Endothelial cell of umbilical vein (primary cell): ENCODE measurements at regions not wholly inside any gene's neighbourhood (a gene's known extent, or its start where the extent isn't known, plus 50 kb on each side); places are given as distances from the start of the nearest gene placed in this dataset.

Experiments
- BruUV-seq: library from RNA; stranded (reverse); fragments of 400-500 nt; replicated peaks from 2 replicates; lab custom pipeline; 2021; lab: Mats Ljungman, UMichigan
- CTCF ChIA-PET: fragments of 300-600, 350-600 bp; sonication (Branson Sonifier 250); formaldehyde crosslinking; loops from one replicate; lab custom pipeline; 2021; ENCODE audit warnings: antibody characterized with exemption, inconsistent platforms; lab: Charles Lee
- POLR2A ChIA-PET: fragments of 300-600, 350-600 bp; sonication (Branson Sonifier 250); formaldehyde crosslinking; loops from one replicate; lab custom pipeline; 2021; ENCODE audit warnings: antibody characterized with exemption, inconsistent platforms; lab: Charles Lee
- DNase-seq: peaks from one replicate; pipeline ENCODE4 v3.0.0-alpha.2; 2011; ENCODE audit warnings: low read depth, low spot score
- FAIRE-seq: peaks from 2 replicates; lab custom pipeline; 2011; peaks lifted over from hg19 to GRCh38; lab: Jason Lieb, UNC
- H2AFZ ChIP-seq: 2 replicates; pipeline ENCODE4 v1.6.0; 2012; ENCODE audit warnings: low read depth, low read length, control low read depth, inconsistent platforms
- H3K27ac ChIP-seq: 2 replicates; pipeline ENCODE4 v1.5.1; 2011; ENCODE audit warnings: low read depth, mild to moderate bottlenecking, control low read depth, low read length, moderate library complexity; ENCODE audit not compliant: insufficient read depth
- H3K27me3 ChIP-seq, 2 experiments: 2 replicates each; pipeline versions ENCODE4 v1.6.0 to v1.6.1; 2011; ENCODE audit warnings: low read length in 2 of 2, mixed read lengths in 1 of 2; ENCODE audit not compliant: control insufficient read depth in 2 of 2, insufficient read depth in 2 of 2
- H3K36me3 ChIP-seq, 2 experiments: 2 replicates in 1 of 2; 3 replicates in 1 of 2; pipeline ENCODE4 v1.5.1; 2011; ENCODE audit warnings: low read length in 2 of 2, mild to moderate bottlenecking in 1 of 2, moderate library complexity in 1 of 2; ENCODE audit not compliant: control insufficient read depth in 2 of 2, insufficient read depth in 2 of 2; ENCODE audit errors: extremely low read depth in 1 of 2
- H3K4me1 ChIP-seq: 3 replicates; pipeline ENCODE4 v1.5.1; 2011; ENCODE audit warnings: mild to moderate bottlenecking, low read length; ENCODE audit not compliant: control insufficient read depth, insufficient read depth; ENCODE audit errors: extremely low read depth
- H3K4me2 ChIP-seq: 2 replicates; pipeline ENCODE4 v1.6.1; 2011; ENCODE audit warnings: low read length, control low read depth, mixed read lengths; ENCODE audit not compliant: insufficient read depth
- H3K4me3 ChIP-seq, 3 experiments: fragments of 200-600 bp in 1 of 3; sonication (generic), shearing (Covaris generic) in 1 of 3; replicated peaks in 1 of 3; 2 replicates each; pipeline ENCODE4 v1.5.1; 2011 to 2016; ENCODE audit warnings: control low read depth in 3 of 3, low read length in 3 of 3, mild to moderate bottlenecking in 2 of 3, inconsistent platforms in 1 of 3, low read depth in 1 of 3, moderate library complexity in 1 of 3; ENCODE audit not compliant: insufficient read depth in 1 of 3
- H3K79me2 ChIP-seq: 2 replicates; pipeline ENCODE4 v1.6.0; 2012; ENCODE audit warnings: low read length, inconsistent platforms; ENCODE audit not compliant: control insufficient read depth, insufficient read depth
- H3K9ac ChIP-seq: replicated peaks from 2 replicates; pipeline ENCODE3; 2011; ENCODE audit warnings: low read length, control low read depth; ENCODE audit not compliant: insufficient read depth; ENCODE audit errors: extremely low read depth
- H3K9me1 ChIP-seq: replicated peaks from 3 replicates; pipeline ENCODE4 v1.6.0; 2011; ENCODE audit warnings: mild to moderate bottlenecking, low read length; ENCODE audit not compliant: control insufficient read depth, insufficient read depth; ENCODE audit errors: extremely low read depth
- H3K9me3 ChIP-seq: replicated peaks from 2 replicates; pipeline ENCODE4 v1.5.1; 2012; ENCODE audit warnings: low read length, inconsistent platforms; ENCODE audit not compliant: control insufficient read depth, insufficient read depth
- H4K20me1 ChIP-seq: replicated peaks from 2 replicates; pipeline ENCODE3; 2011; ENCODE audit warnings: mild to moderate bottlenecking, low read length; ENCODE audit not compliant: control insufficient read depth, insufficient read depth; ENCODE audit errors: extremely low read depth
- EZH2 ChIP-seq: IDR thresholded peaks from 2 replicates; pipeline ENCODE4 v1.6.1; 2012; ENCODE audit warnings: borderline replicate concordance, low read depth, mild to moderate bottlenecking, moderate library complexity, low read length, inconsistent platforms; ENCODE audit not compliant: severe bottlenecking
- FOS ChIP-seq: IDR thresholded peaks from 2 replicates; pipeline ENCODE4 v1.6.1; 2011; ENCODE audit warnings: mild to moderate bottlenecking, low read length, moderate library complexity, borderline replicate concordance; ENCODE audit not compliant: insufficient read depth
- GATA2 ChIP-seq: IDR thresholded peaks from 2 replicates; pipeline ENCODE4 v1.7.0; 2011; ENCODE audit warnings: low read depth, mild to moderate bottlenecking, moderate library complexity, mixed read lengths, low read length; ENCODE audit not compliant: insufficient read length, insufficient read depth
- JUN ChIP-seq: IDR thresholded peaks from 2 replicates; pipeline ENCODE4 v1.6.1; 2011; ENCODE audit warnings: borderline replicate concordance, low read depth; ENCODE audit not compliant: insufficient read length, insufficient read depth
- MYC ChIP-seq: IDR thresholded peaks from one replicate; pipeline ENCODE4 v1.6.1; 2011; ENCODE audit warnings: mild to moderate bottlenecking, low read depth, low read length
- POLR2A ChIP-seq: IDR thresholded peaks from 2 replicates; pipeline ENCODE4 v1.6.1; 2012; ENCODE audit warnings: low read depth, mild to moderate bottlenecking, control low read depth, low read length
- POLR2AphosphoS5 ChIP-seq: IDR thresholded peaks from 2 replicates; pipeline ENCODE4 v1.6.1; 2012; ENCODE audit warnings: low read depth, mild to moderate bottlenecking, control low read depth, low read length, moderate library complexity; ENCODE audit not compliant: insufficient read depth
- dilution Hi-C: fragments of 300-500 bp; cut with MboI; formaldehyde crosslinking; loops from one replicate; pipeline ENCODE4 v1.15.0; 2019; ENCODE audit warnings: low sequenced_read_pairs; ENCODE audit not compliant: extremely low pct_ligation_motif_present
- intact Hi-C: fragments of 100-400 bp; cut with micrococcal nuclease; formaldehyde crosslinking; loops from one replicate; pipeline ENCODE4 v1.10.0; 2022
- TF ChIP-seq, protein P1 (sequence below): IDR thresholded peaks from 2 replicates; pipeline ENCODE4 v1.6.1; 2011; ENCODE audit not compliant: insufficient read depth, insufficient read length
- TF ChIP-seq, protein P2 (sequence below), 2 donors: IDR thresholded peaks; 1 replicate in 1 of 2; 2 replicates in 1 of 2; pipeline ENCODE4 v1.5.1; 2011; ENCODE audit warnings: low read length in 2 of 2, mild to moderate bottlenecking in 2 of 2, moderate library complexity in 2 of 2, control low read depth in 1 of 2, inconsistent platforms in 1 of 2, low read depth in 1 of 2; ENCODE audit not compliant: insufficient read depth in 1 of 2; ENCODE audit errors: extremely low read depth in 1 of 2

DNA sequence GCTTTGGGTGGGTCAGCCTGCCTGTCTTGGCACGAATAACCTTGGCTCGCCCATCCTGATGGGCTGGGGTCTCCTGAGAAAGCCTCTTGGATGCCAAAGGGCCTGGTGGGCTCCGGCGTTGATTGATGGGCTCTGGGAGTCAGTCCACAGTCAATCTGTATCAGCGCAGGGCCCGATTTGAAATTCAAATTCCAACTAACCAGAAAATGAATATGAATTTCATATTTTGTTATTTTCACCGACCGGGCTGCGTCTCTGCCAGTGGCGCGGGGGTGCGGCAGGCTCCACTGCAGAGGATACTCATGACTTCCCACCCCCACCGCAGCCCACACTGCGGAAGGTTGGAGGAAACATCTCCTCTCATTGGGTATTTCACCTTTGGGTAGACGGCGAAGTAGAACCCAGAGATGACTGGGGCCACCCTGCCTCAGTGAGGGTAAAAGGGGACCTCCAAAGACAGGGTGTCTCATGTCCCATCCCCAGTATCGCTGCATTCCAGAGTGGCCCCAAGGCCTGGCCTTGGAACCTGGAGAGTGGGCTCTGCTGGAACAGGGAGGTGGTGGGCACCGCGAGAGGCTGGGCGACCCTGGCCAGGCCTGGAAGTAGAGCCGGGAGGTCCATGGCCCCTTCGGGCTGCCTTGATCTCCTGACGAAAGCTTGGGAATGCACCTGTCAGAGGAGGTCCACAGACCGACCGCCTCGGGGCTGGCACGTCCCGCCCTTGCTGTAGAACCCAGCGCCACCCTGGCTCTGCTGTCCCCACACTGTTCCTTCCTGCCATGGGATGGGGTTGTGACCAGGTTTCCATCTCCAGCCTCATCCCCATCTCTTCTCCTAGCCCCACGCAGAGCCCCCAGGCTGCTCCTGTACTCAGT is 54.8 kb upstream of the SORCS2 start:
- no peaks in the 10 kb centered on the region for H3K4me1 ChIP-seq
- intact Hi-C loops: no loop called here
- H3K4me2 ChIP-seq: no peak overlapping the region
- FAIRE-seq (no peak), DNase-seq (no peak)
- H4K20me1 ChIP-seq: no peaks in the 10 kb centered on the region
- CTCF ChIA-PET: no interaction called here
- H3K79me2 ChIP-seq: no peaks in the 10 kb centered on the region
- no peak for TF ChIP-seq GATA2
- H3K9me3 ChIP-seq: no peaks in the 10 kb centered on the region
- H3K27me3 ChIP-seq: no peaks in the 10 kb centered on the region
- no peaks in the 10 kb centered on the region for H3K36me3 ChIP-seq
- no peak overlapping the region for H3K27ac ChIP-seq
- H3K9ac ChIP-seq: no peak overlapping the region
- BruUV-seq: no TSS peak
- no peak overlapping the region for H2AFZ ChIP-seq
- no peaks in the 10 kb centered on the region for H3K9me1 ChIP-seq
- dilution Hi-C loops: no loop called here
- no peak overlapping the region for H3K4me3 ChIP-seq
- POLR2A ChIA-PET: no interaction called here

DNA sequence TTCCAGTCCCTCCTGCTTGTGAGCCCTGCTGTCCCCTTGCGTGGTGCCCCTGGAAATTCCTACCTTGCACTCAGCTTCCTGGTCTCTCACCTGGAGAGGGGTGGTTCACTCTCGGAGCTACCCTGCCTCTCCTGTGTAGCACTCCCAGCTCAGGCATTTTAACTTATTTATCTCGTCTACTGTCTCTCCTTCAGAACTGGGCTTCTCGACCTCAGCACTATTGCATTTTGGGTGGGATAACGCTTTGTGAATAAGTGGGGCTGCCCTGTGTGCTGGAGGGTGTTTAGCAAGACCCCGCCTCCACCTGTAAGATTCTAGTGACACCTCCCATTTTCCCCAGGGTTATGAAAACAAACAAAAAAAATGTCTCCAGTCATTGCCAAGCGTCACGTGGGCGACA is 56.0 kb upstream of the SORCS2 start:
- TF ChIP-seq POLR2AphosphoS5 (no peak), JUN (no peak), GATA2 (no peak), FOS (no peak), EZH2 (no peak), POLR2A (no peak), MYC (no peak)
- TF ChIP-seq, protein P1, sequence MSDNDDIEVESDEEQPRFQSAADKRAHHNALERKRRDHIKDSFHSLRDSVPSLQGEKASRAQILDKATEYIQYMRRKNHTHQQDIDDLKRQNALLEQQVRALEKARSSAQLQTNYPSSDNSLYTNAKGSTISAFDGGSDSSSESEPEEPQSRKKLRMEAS: no peak
- TF ChIP-seq, protein P2, sequence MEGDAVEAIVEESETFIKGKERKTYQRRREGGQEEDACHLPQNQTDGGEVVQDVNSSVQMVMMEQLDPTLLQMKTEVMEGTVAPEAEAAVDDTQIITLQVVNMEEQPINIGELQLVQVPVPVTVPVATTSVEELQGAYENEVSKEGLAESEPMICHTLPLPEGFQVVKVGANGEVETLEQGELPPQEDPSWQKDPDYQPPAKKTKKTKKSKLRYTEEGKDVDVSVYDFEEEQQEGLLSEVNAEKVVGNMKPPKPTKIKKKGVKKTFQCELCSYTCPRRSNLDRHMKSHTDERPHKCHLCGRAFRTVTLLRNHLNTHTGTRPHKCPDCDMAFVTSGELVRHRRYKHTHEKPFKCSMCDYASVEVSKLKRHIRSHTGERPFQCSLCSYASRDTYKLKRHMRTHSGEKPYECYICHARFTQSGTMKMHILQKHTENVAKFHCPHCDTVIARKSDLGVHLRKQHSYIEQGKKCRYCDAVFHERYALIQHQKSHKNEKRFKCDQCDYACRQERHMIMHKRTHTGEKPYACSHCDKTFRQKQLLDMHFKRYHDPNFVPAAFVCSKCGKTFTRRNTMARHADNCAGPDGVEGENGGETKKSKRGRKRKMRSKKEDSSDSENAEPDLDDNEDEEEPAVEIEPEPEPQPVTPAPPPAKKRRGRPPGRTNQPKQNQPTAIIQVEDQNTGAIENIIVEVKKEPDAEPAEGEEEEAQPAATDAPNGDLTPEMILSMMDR (IDR thresholded peaks at IDR 0.05; ENCODE audit: extremely low read depth in 1 of 2, insufficient read depth in 1 of 2, low read depth in 1 of 2, low read length in 2 of 2): no peak
- H3K27me3 ChIP-seq: no peaks in the 10 kb centered on the region
- no peaks in the 10 kb centered on the region for H3K9me1 ChIP-seq
- BruUV-seq: no TSS peak
- dilution Hi-C loops: no loop called here
- no peak overlapping the region for H3K4me2 ChIP-seq
- H4K20me1 ChIP-seq: no peaks in the 10 kb centered on the region
- POLR2A ChIA-PET: no interaction called here
- no peak overlapping the region for H3K9ac ChIP-seq
- no peaks in the 10 kb centered on the region for H3K9me3 ChIP-seq
- H2AFZ ChIP-seq: no peak overlapping the region
- CTCF ChIA-PET: no interaction called here
- no peaks in the 10 kb centered on the region for H3K4me1 ChIP-seq
- DNase-seq: no peak
- no peaks in the 10 kb centered on the region for H3K79me2 ChIP-seq
- H3K36me3 ChIP-seq: no peaks in the 10 kb centered on the region
- no peak overlapping the region for H3K4me3 ChIP-seq
- intact Hi-C loops: no loop called here
- no peak overlapping the region for H3K27ac ChIP-seq
- no peak for FAIRE-seq
